Uterus (tissue), 3 donors: ENCODE measurements at regions not wholly inside any gene's neighbourhood (a gene's known extent, or its start where the extent isn't known, plus 50 kb on each side); places are given as distances from the start of the nearest gene placed in this dataset.

ENCODE experiments used
- DNase-seq, 2 donors: peaks; one replicate each; pipeline ENCODE4 v3.0.0-alpha.2; 2019 to 2020
- H3K27ac ChIP-seq, 2 donors: fragments of 200-600 bp; sonication (generic); 1 replicate in 1 of 2; 2 replicates in 1 of 2; pipeline ENCODE4 v1.5.1; 2016 to 2018
- H3K27me3 ChIP-seq, 2 donors: fragments of 200-600 bp; sonication (generic); one replicate each; pipeline ENCODE4 v1.5.1; 2018 to 2019; ENCODE audit warnings: control low read depth in 1 of 2
- H3K36me3 ChIP-seq, 2 donors: fragments of 200-600 bp; sonication (generic); one replicate each; pipeline ENCODE4 v1.5.1; 2019; ENCODE audit warnings: control low read depth in 1 of 2
- H3K4me1 ChIP-seq, 2 donors: fragments of 200-600 bp; sonication (generic); one replicate each; pipeline ENCODE4 v1.5.1; 2018 to 2019; ENCODE audit warnings: control low read depth in 1 of 2
- H3K4me3 ChIP-seq, 2 donors: fragments of 200-600 bp; sonication (generic); 1 replicate in 1 of 2; 2 replicates in 1 of 2; pipeline ENCODE4 v1.5.1; 2018 to 2019; ENCODE audit warnings: mild to moderate bottlenecking in 1 of 2
- H3K9me3 ChIP-seq, 2 donors: fragments of 200-600 bp; sonication (generic); one replicate each; pipeline ENCODE4 v1.5.1; 2019; ENCODE audit warnings: control low read depth in 1 of 2
- CTCF ChIP-seq, 4 experiments: fragments of 200-600 bp in 2 of 4; fragments of 450-650 bp in 2 of 4; sonication (generic) in 2 of 4; IDR thresholded peaks; one replicate each; pipeline ENCODE4 v1.5.1; 2016 to 2019; ENCODE audit warnings: antibody characterized with exemption in 4 of 4, mild to moderate bottlenecking in 2 of 4, moderate library complexity in 1 of 4
- POLR2A ChIP-seq, 2 donors: fragments of 450-650 bp; IDR thresholded peaks; one replicate each; pipeline ENCODE4 v1.6.1; 2016; ENCODE audit warnings: antibody characterized with exemption in 2 of 2, mild to moderate bottlenecking in 1 of 2, moderate library complexity in 1 of 2
- intact Hi-C: fragments of 100-400 bp; cut with DNase I; formaldehyde crosslinking; loops from one replicate; pipeline ENCODE4 v1.15.1; 2023; ENCODE audit warnings: low total_unique reads
- donor health status: DM: yes; HTN: yes; CAD: no.

GRCh38 chr13:63684822-63685221 lies 2269.2 kb upstream of the PCDH20 start:
- H3K4me1 ChIP-seq = no peaks in the 10 kb centered on the region
- H3K9me3 ChIP-seq = no peaks in the 10 kb centered on the region
- no peak overlapping the region for H3K27ac ChIP-seq
- intact Hi-C loops = no loop called here
- H3K27me3 ChIP-seq = no peaks in the 10 kb centered on the region
- DNase-seq = no peak
- H3K4me3 ChIP-seq = no peak overlapping the region
- H3K36me3 ChIP-seq = no peaks in the 10 kb centered on the region
- no peak for TF ChIP-seq POLR2A (IDR thresholded peaks at IDR 0.05)
- TF ChIP-seq CTCF (IDR thresholded peaks at IDR 0.05) = no peak

DNA sequence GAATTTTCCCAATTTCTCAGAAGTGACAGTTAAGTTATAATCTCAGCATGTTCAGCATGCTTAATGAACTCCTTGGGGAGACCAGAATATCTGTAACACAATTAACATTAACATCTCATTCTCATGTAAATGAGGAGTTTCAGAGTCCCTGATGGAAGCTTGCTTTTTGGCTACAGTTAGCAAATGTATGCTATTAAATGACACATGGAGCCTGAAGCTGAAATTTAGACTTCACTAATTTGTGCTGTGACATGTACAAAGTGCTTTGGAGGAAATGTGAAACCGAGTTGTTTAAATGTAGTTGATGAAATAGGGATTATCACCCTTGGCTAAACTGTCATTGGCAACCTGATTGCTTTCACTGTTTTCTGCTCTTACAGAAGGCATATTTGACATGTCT lies 2265.1 kb upstream of the PCDH20 start:
- no peaks in the 10 kb centered on the region for H3K27me3 ChIP-seq
- no peak for TF ChIP-seq POLR2A (IDR thresholded peaks at IDR 0.05)
- TF ChIP-seq CTCF (IDR thresholded peaks at IDR 0.05) = no peak
- no peak for DNase-seq

GRCh38 chr13:63671296-63671695 lies 2255.6 kb upstream of the PCDH20 start:
- Histone ChIP-seq H3K27me3 (no peaks in the 10 kb centered on the region), H3K4me3 (no peak overlapping the region), H3K4me1 (no peaks in the 10 kb centered on the region), H3K27ac (no peak overlapping the region), H3K9me3 (no peaks in the 10 kb centered on the region), H3K36me3 (no peaks in the 10 kb centered on the region)
- DNase-seq = no peak
- intact Hi-C loops = no loop called here
- TF ChIP-seq POLR2A (IDR thresholded peaks at IDR 0.05) (no peak), CTCF (IDR thresholded peaks at IDR 0.05) (no peak)

More for the DNA sequence above, 2265.1 kb upstream of the PCDH20 start:
- intact Hi-C loops = no loop called here
- Histone ChIP-seq H3K4me3 (no peak overlapping the region), H3K4me1 (no peaks in the 10 kb centered on the region), H3K36me3 (no peaks in the 10 kb centered on the region), H3K9me3 (no peaks in the 10 kb centered on the region), H3K27ac (no peak overlapping the region)

DNA sequence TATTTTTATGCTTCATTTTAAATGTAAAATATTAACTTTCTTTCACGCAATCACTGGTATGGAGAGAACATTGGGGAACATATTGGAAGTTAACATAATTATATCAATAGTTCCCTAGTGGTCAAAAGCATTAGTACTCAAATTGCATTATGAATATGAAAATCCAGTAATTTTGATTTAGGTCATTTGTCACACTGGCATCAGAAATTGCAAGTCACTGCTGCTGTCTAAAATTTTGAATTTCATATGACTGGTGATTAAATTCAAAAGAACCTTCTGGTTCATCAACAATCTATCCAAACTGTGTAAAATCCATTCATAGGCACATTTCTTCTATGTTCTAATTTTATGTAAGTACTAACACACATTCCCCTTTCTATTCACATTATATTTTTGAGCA lies 2235.7 kb upstream of the PCDH20 start:
- Histone ChIP-seq H3K4me3 (no peak overlapping the region), H3K27me3 (no peaks in the 10 kb centered on the region), H3K36me3 (no peaks in the 10 kb centered on the region), H3K27ac (no peak overlapping the region), H3K4me1 (no peaks in the 10 kb centered on the region), H3K9me3 (no peaks in the 10 kb centered on the region)
- no peak for DNase-seq
- TF ChIP-seq CTCF (IDR thresholded peaks at IDR 0.05) (no peak), POLR2A (IDR thresholded peaks at IDR 0.05) (no peak)
- intact Hi-C loops = no loop called here

- intact Hi-C loops = no loop called here
- Histone ChIP-seq H3K27me3 (no peaks in the 10 kb centered on the region), H3K9me3 (no peaks in the 10 kb centered on the region), H3K36me3 (no peaks in the 10 kb centered on the region), H3K4me1 (no peaks in the 10 kb centered on the region), H3K4me3 (no peak overlapping the region), H3K27ac (no peak overlapping the region)
- no peak for DNase-seq
- no peak for TF ChIP-seq POLR2A (IDR thresholded peaks at IDR 0.05)
- TF ChIP-seq CTCF (IDR thresholded peaks at IDR 0.05) = no peak
Observed at GRCh38 chr13:63643543-63643942, 2227.9 kb upstream of the PCDH20 start.
